IMR-90 (cell line): ENCODE measurements at regions not wholly inside any gene's neighbourhood (a gene's known extent, or its start where the extent isn't known, plus 50 kb on each side); places are given as distances from the start of the nearest gene placed in this dataset.
"Not testable (repeated sequence)": the region's sequence is repeated elsewhere in the genome, so short reads cannot be mapped to it uniquely, and the experiment has no call there.

Experiments
- MAFK ChIP-seq: IDR thresholded peaks from 2 replicates; pipeline ENCODE4 v1.6.1; 2012; ENCODE audit warnings: low read depth, low read length, improper control_type of control experiment
- POLR2A ChIP-seq: IDR thresholded peaks from 2 replicates; pipeline ENCODE4 v1.6.1; 2012; ENCODE audit warnings: mild to moderate bottlenecking, low read depth, low read length
- TF ChIP-seq, protein P1 (sequence below): conservative IDR thresholded peaks from 2 replicates; pipeline ENCODE4 v1.5.1; 2012; ENCODE audit warnings: mild to moderate bottlenecking, low read depth, low read length, improper control_type of control experiment

- TF ChIP-seq, protein P1, sequence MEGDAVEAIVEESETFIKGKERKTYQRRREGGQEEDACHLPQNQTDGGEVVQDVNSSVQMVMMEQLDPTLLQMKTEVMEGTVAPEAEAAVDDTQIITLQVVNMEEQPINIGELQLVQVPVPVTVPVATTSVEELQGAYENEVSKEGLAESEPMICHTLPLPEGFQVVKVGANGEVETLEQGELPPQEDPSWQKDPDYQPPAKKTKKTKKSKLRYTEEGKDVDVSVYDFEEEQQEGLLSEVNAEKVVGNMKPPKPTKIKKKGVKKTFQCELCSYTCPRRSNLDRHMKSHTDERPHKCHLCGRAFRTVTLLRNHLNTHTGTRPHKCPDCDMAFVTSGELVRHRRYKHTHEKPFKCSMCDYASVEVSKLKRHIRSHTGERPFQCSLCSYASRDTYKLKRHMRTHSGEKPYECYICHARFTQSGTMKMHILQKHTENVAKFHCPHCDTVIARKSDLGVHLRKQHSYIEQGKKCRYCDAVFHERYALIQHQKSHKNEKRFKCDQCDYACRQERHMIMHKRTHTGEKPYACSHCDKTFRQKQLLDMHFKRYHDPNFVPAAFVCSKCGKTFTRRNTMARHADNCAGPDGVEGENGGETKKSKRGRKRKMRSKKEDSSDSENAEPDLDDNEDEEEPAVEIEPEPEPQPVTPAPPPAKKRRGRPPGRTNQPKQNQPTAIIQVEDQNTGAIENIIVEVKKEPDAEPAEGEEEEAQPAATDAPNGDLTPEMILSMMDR, result not testable (repeated sequence)
- not testable (repeated sequence) for TF ChIP-seq POLR2A, MAFK
These were observed 460.3 kb downstream of the FOXD4L4 start for GRCh38 chr9:66197199-66197598.
